Right kidney (tissue), 1 donor: ENCODE measurements at regions not wholly inside any gene's neighbourhood (a gene's known extent, or its start where the extent isn't known, plus 50 kb on each side); places are given as distances from the start of the nearest gene placed in this dataset.

Source experiments
- DNase-seq: peaks from one replicate; pipeline ENCODE4 v3.0.0-alpha.2; 2016

- no peak for DNase-seq
Observed at GRCh38 chr7:12941512-12941911, 254.1 kb downstream of the ARL4A start.

GRCh38 chr7:12942609-12943008 is 255.2 kb downstream of the ARL4A start:
- peak; percentile 21 for DNase-seq

GRCh38 chr7:12943781-12944180 is 256.3 kb downstream of the ARL4A start:
- DNase-seq = no peak

- no peak for DNase-seq
Observed at GRCh38 chr7:12945901-12946300, 258.5 kb downstream of the ARL4A start.

- no peak for DNase-seq
Observed at GRCh38 chr7:12947465-12947864, 260.0 kb downstream of the ARL4A start.

GRCh38 chr7:12949060-12949931 is 261.9 kb downstream of the ARL4A start:
- DNase-seq = no peak

GRCh38 chr7:12951397-12951801 is 264.0 kb downstream of the ARL4A start:
- DNase-seq = no peak

- DNase-seq = no peak
Observed at GRCh38 chr7:12954380-12955033, 267.1 kb downstream of the ARL4A start.

- DNase-seq = no peak
Observed at GRCh38 chr7:12957487-12957886, 270.1 kb downstream of the ARL4A start.

GRCh38 chr7:12961910-12962480 is 274.6 kb downstream of the ARL4A start:
- no peak for DNase-seq

GRCh38 chr7:12963435-12963834 is 276.0 kb downstream of the ARL4A start:
- no peak for DNase-seq

GRCh38 chr7:12964836-12965235 is 277.4 kb downstream of the ARL4A start:
- DNase-seq = no peak

GRCh38 chr7:12965767-12966166 is 278.3 kb downstream of the ARL4A start:
- no peak for DNase-seq

GRCh38 chr7:12967322-12967721 is 279.9 kb downstream of the ARL4A start:
- no peak for DNase-seq

GRCh38 chr7:12968836-12969422 is 281.5 kb downstream of the ARL4A start:
- DNase-seq = no peak

- DNase-seq = no peak
Observed at GRCh38 chr7:12970626-12971025, 283.2 kb downstream of the ARL4A start.

- no peak for DNase-seq
Observed at GRCh38 chr7:12974451-12975166, 287.2 kb downstream of the ARL4A start.

- no peak for DNase-seq
Observed at GRCh38 chr7:12975412-12975811, 288.0 kb downstream of the ARL4A start.

- DNase-seq = no peak
Observed at GRCh38 chr7:12979181-12979580, 291.7 kb downstream of the ARL4A start.

- DNase-seq = no peak
Observed at GRCh38 chr7:12982178-12982577, 294.7 kb downstream of the ARL4A start.

- DNase-seq = no peak
Observed at GRCh38 chr7:12984117-12984516, 296.7 kb downstream of the ARL4A start.

GRCh38 chr7:12985228-12985627 is 297.8 kb downstream of the ARL4A start:
- no peak for DNase-seq
